ENCODE measurements at regions not wholly inside any gene's neighbourhood (a gene's known extent, or its start where the extent isn't known, plus 50 kb on each side); places are given as distances from the start of the nearest gene placed in this dataset.

GRCh38 chr4:125776146-125776545, 461.4 kb downstream of the FAT4 start:
- Histone ChIP-seq H3K27me3 (no peaks in the 10 kb centered on the region), H3K9me3 (replicated peaks in 1 of 3) (no peaks in the 10 kb centered on the region), H3K4me1 (replicated peaks in 1 of 2) (no peaks in the 10 kb centered on the region), H3K4me3 (no peak overlapping the region), H3K27ac (no peak overlapping the region), H3K36me3 (replicated peaks in 1 of 2) (no peaks in the 10 kb centered on the region)
- intact Hi-C loops (cut with DNase I), result no loop called here
- TF ChIP-seq POLR2A (IDR thresholded peaks at IDR 0.05) (no peak), CTCF (IDR thresholded peaks at IDR 0.05) (no peak)
- no peak for DNase-seq
- 60 to 73% (median 69%) methylated on average over 4 of the region's 4 CpGs for WGBS, 4 donors

GRCh38 chr4:125780164-125780563, 465.4 kb downstream of the FAT4 start:
- Histone ChIP-seq H3K9me3 (replicated peaks in 1 of 3) (no peaks in the 10 kb centered on the region), H3K36me3 (replicated peaks in 1 of 2) (no peaks in the 10 kb centered on the region), H3K4me3 (no peak overlapping the region), H3K27me3 (no peaks in the 10 kb centered on the region), H3K4me1 (replicated peaks in 1 of 2) (no peaks in the 10 kb centered on the region), H3K27ac (no peak overlapping the region)
- no peak for DNase-seq
- no peak for TF ChIP-seq POLR2A (IDR thresholded peaks at IDR 0.05)
- no peak for TF ChIP-seq CTCF (IDR thresholded peaks at IDR 0.05)
- intact Hi-C loops (cut with DNase I), result no loop called here

- WGBS, 4 donors, result 44 to 70% (median 57%) methylated on average over 3 of the region's 3 CpGs
- no peak for TF ChIP-seq CTCF (IDR thresholded peaks at IDR 0.05)
- Histone ChIP-seq H3K36me3 (replicated peaks in 1 of 2) (no peaks in the 10 kb centered on the region), H3K27ac (no peak overlapping the region), H3K4me3 (no peak overlapping the region), H3K4me1 (replicated peaks in 1 of 2) (no peaks in the 10 kb centered on the region), H3K27me3 (no peaks in the 10 kb centered on the region), H3K9me3 (replicated peaks in 1 of 3) (no peaks in the 10 kb centered on the region)
- intact Hi-C loops (cut with DNase I), result no loop called here
- no peak for DNase-seq
Observed at GRCh38 chr4:125780747-125781146, 466.0 kb downstream of the FAT4 start.

- no peaks in the 10 kb centered on the region for H3K4me1 ChIP-seq (replicated peaks in 1 of 2)
- H3K9me3 ChIP-seq (replicated peaks in 1 of 3), result no peaks in the 10 kb centered on the region
- H3K36me3 ChIP-seq (replicated peaks in 1 of 2), result no peaks in the 10 kb centered on the region
- TF ChIP-seq POLR2A (IDR thresholded peaks at IDR 0.05), result no peak
- no peak for TF ChIP-seq CTCF (IDR thresholded peaks at IDR 0.05)
- H3K27me3 ChIP-seq, result no peaks in the 10 kb centered on the region
- DNase-seq, result no peak
- 59 to 65% (median 61%) methylated on average over 4 of the region's 4 CpGs for WGBS, 4 donors
- intact Hi-C loops (cut with DNase I), result no loop called here
- no peak overlapping the region for H3K4me3 ChIP-seq
- H3K27ac ChIP-seq, result no peak overlapping the region
Observed at GRCh38 chr4:125781651-125782050, 466.9 kb downstream of the FAT4 start.
